Neural cell (in vitro differentiated cells): ENCODE measurements at regions not wholly inside any gene's neighbourhood (a gene's known extent, or its start where the extent isn't known, plus 50 kb on each side); places are given as distances from the start of the nearest gene placed in this dataset.

Source experiments
- H2AFZ ChIP-seq: fragments of 200-600, 300-800 bp; sonication (generic), shearing (Covaris generic); 2 replicates; pipeline ENCODE4 v1.6.0; 2014; ENCODE audit warnings: low read depth, mild to moderate bottlenecking, antibody characterized with exemption, low read length, moderate library complexity
- H3F3A ChIP-seq: fragments of 200-600 bp; shearing (Covaris generic); 2 replicates; pipeline ENCODE4 v1.6.1; 2016; ENCODE audit warnings: mild to moderate bottlenecking, moderate library complexity, mixed read lengths, antibody characterized with exemption, low read length; ENCODE audit not compliant: insufficient read depth, poor library complexity, severe bottlenecking
- H3K27ac ChIP-seq: fragments of 200-600, 300-800 bp; sonication (generic), shearing (Covaris generic); 2 replicates; pipeline ENCODE4 v1.5.1; 2014; ENCODE audit warnings: mild to moderate bottlenecking, low read length, moderate library complexity
- H3K27me3 ChIP-seq: fragments of 300-800, 200-600 bp; sonication (generic), shearing (Covaris generic); 2 replicates; pipeline ENCODE4 v1.6.0; 2014; ENCODE audit warnings: mild to moderate bottlenecking, low read depth, low read length, moderate library complexity; ENCODE audit not compliant: insufficient read depth
- H3K36me3 ChIP-seq: fragments of 300-800, 200-600 bp; sonication (generic), shearing (Covaris generic); 2 replicates; pipeline ENCODE4 v1.5.1; 2014; ENCODE audit warnings: mild to moderate bottlenecking, antibody characterized with exemption, low read length, moderate library complexity; ENCODE audit not compliant: insufficient read depth
- H3K4me2 ChIP-seq: fragments of 300-800, 200-600 bp; sonication (generic), shearing (Covaris generic); 2 replicates; pipeline ENCODE4 v1.6.0; 2014; ENCODE audit warnings: mild to moderate bottlenecking, low read length
- H3K4me3 ChIP-seq: fragments of 300-800, 200-600 bp; sonication (generic), shearing (Covaris generic); 2 replicates; pipeline ENCODE4 v1.5.1; 2014; ENCODE audit warnings: mild to moderate bottlenecking, low read length, moderate library complexity
- H3K79me2 ChIP-seq: fragments of 200-600 bp; shearing (Covaris generic); replicated peaks from 2 replicates; pipeline ENCODE4 v1.6.0; 2014; ENCODE audit warnings: mild to moderate bottlenecking, low read length, moderate library complexity; ENCODE audit not compliant: insufficient read depth
- H3K9ac ChIP-seq: fragments of 300-800, 200-600 bp; sonication (generic), shearing (Covaris generic); 2 replicates; pipeline ENCODE4 v1.6.1; 2016; ENCODE audit warnings: mild to moderate bottlenecking, low read length, mixed read lengths
- H3K9me2 ChIP-seq: fragments of 200-600 bp; shearing (Covaris generic); 2 replicates; pipeline ENCODE4 v1.6.1; 2016; ENCODE audit warnings: mild to moderate bottlenecking, low read length, mixed read lengths; ENCODE audit not compliant: insufficient read depth
- H3K9me3 ChIP-seq: fragments of 200-600, 300-800 bp; sonication (generic), shearing (Covaris generic); 2 replicates; pipeline ENCODE4 v1.6.1; 2016; ENCODE audit warnings: mild to moderate bottlenecking, mixed run types, low read length, moderate library complexity, mixed read lengths
- H4K20me1 ChIP-seq: fragments of 200-600 bp; shearing (Covaris generic); 2 replicates; pipeline ENCODE4 v1.6.1; 2016; ENCODE audit warnings: mild to moderate bottlenecking, mixed run types; ENCODE audit not compliant: insufficient read depth
- CTCF ChIP-seq: fragments of 450-650 bp; IDR thresholded peaks from 2 replicates; pipeline ENCODE4 v1.5.1; 2014; ENCODE audit warnings: antibody characterized with exemption, mild to moderate bottlenecking, moderate library complexity; ENCODE audit not compliant: poor library complexity, severe bottlenecking
- EP300 ChIP-seq: fragments of 450-650 bp; conservative IDR thresholded peaks from 2 replicates; pipeline ENCODE4 v1.6.1; 2014; ENCODE audit warnings: antibody characterized with exemption, mild to moderate bottlenecking, moderate library complexity; ENCODE audit not compliant: poor library complexity, severe bottlenecking
- EZH2 ChIP-seq: fragments of 200-600, 300-800 bp; shearing (Covaris generic), sonication (generic); IDR thresholded peaks from 2 replicates; pipeline ENCODE4 v1.6.1; 2014; ENCODE audit warnings: antibody characterized with exemption, low read length, borderline replicate concordance, mild to moderate bottlenecking; ENCODE audit not compliant: insufficient read depth, poor library complexity, severe bottlenecking
- MXI1 ChIP-seq: fragments of 450-650 bp; conservative IDR thresholded peaks from 2 replicates; pipeline ENCODE4 v1.6.1; 2014; ENCODE audit warnings: antibody characterized with exemption, mild to moderate bottlenecking; ENCODE audit not compliant: poor library complexity, severe bottlenecking
- POLR2AphosphoS5 ChIP-seq: IDR thresholded peaks from 2 replicates; pipeline ENCODE4 v1.6.1; 2012
- RAD21 ChIP-seq: fragments of 450-650 bp; conservative IDR thresholded peaks from 2 replicates; pipeline ENCODE4 v1.6.1; 2014; ENCODE audit warnings: antibody characterized with exemption, mild to moderate bottlenecking, moderate library complexity
- SMC3 ChIP-seq: fragments of 450-650 bp; conservative IDR thresholded peaks from 2 replicates; pipeline ENCODE4 v1.6.1; 2014; ENCODE audit warnings: antibody characterized with exemption, mild to moderate bottlenecking, moderate library complexity; ENCODE audit not compliant: poor library complexity
- TAF1 ChIP-seq: IDR thresholded peaks from 2 replicates; pipeline ENCODE4 v1.6.1; 2012; ENCODE audit warnings: low read depth
- TF ChIP-seq, protein P1 (sequence below): IDR thresholded peaks from 2 replicates; pipeline ENCODE4 v1.6.1; 2012; ENCODE audit warnings: borderline replicate concordance

DNA sequence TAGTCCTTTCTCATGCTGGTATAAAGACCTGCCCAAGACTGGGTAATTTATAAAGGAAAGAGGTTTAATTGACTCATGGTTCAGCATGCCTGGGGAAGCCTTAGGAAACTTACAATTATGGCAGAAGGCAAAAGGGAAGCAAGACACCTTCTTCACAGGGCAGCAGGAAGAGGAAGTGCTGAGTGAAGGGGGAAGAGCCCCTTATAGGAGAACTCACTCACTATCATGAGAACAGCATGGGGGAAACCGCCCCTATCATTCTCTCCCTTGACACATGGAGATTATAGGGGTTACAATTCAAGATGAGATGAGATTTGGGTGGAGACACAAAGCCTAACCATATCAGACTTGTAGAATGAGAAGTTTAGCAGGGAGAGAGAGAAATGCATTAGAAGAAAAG, 373.3 kb upstream of the DIAPH2 start:
- H3K27me3 ChIP-seq: no peaks in the 10 kb centered on the region
- H3K9me3 ChIP-seq: no peaks in the 10 kb centered on the region
- H3K9me2 ChIP-seq: no peaks in the 10 kb centered on the region
- H4K20me1 ChIP-seq: no peaks in the 10 kb centered on the region
- no peak overlapping the region for H3K4me2 ChIP-seq
- no peak overlapping the region for H3K4me3 ChIP-seq
- H3K27ac ChIP-seq: no peak overlapping the region
- no peaks in the 10 kb centered on the region for H3K36me3 ChIP-seq
- H3F3A ChIP-seq: no peaks in the 10 kb centered on the region
- no peak overlapping the region for H3K9ac ChIP-seq
- no peaks in the 10 kb centered on the region for H3K79me2 ChIP-seq
- TF ChIP-seq SMC3: no peak
- no peak for TF ChIP-seq EZH2
- TF ChIP-seq POLR2AphosphoS5: no peak
- TF ChIP-seq RAD21: no peak
- no peak for TF ChIP-seq CTCF
- TF ChIP-seq MXI1: no peak
- TF ChIP-seq EP300: no peak
- TF ChIP-seq TAF1: no peak
- TF ChIP-seq, protein P1, sequence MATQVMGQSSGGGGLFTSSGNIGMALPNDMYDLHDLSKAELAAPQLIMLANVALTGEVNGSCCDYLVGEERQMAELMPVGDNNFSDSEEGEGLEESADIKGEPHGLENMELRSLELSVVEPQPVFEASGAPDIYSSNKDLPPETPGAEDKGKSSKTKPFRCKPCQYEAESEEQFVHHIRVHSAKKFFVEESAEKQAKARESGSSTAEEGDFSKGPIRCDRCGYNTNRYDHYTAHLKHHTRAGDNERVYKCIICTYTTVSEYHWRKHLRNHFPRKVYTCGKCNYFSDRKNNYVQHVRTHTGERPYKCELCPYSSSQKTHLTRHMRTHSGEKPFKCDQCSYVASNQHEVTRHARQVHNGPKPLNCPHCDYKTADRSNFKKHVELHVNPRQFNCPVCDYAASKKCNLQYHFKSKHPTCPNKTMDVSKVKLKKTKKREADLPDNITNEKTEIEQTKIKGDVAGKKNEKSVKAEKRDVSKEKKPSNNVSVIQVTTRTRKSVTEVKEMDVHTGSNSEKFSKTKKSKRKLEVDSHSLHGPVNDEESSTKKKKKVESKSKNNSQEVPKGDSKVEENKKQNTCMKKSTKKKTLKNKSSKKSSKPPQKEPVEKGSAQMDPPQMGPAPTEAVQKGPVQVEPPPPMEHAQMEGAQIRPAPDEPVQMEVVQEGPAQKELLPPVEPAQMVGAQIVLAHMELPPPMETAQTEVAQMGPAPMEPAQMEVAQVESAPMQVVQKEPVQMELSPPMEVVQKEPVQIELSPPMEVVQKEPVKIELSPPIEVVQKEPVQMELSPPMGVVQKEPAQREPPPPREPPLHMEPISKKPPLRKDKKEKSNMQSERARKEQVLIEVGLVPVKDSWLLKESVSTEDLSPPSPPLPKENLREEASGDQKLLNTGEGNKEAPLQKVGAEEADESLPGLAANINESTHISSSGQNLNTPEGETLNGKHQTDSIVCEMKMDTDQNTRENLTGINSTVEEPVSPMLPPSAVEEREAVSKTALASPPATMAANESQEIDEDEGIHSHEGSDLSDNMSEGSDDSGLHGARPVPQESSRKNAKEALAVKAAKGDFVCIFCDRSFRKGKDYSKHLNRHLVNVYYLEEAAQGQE: no peak
- H2AFZ ChIP-seq: no peak overlapping the region

GRCh38 chrX:96314985-96315384, 369.7 kb upstream of the DIAPH2 start:
- no peaks in the 10 kb centered on the region for H4K20me1 ChIP-seq

More at GRCh38 chrX:96314985-96315384, 369.7 kb upstream of the DIAPH2 start:
- Histone ChIP-seq H2AFZ (no peak overlapping the region), H3K27me3 (no peaks in the 10 kb centered on the region), H3K9me3 (no peaks in the 10 kb centered on the region), H3K4me2 (no peak overlapping the region), H3K27ac (no peak overlapping the region), H3K79me2 (no peaks in the 10 kb centered on the region), H3F3A (no peaks in the 10 kb centered on the region), H3K9ac (no peak overlapping the region), H3K9me2 (no peaks in the 10 kb centered on the region), H3K4me3 (no peak overlapping the region), H3K36me3 (no peaks in the 10 kb centered on the region)
- TF ChIP-seq MXI1: no peak
- TF ChIP-seq SMC3: no peak
- TF ChIP-seq TAF1: no peak
- no peak for TF ChIP-seq RAD21
- TF ChIP-seq, protein P1: no peak
- no peak for TF ChIP-seq POLR2AphosphoS5
- TF ChIP-seq EZH2: no peak
- TF ChIP-seq CTCF: no peak
- no peak for TF ChIP-seq EP300
